H9 (cell line): ENCODE measurements at regions not wholly inside any gene's neighbourhood (a gene's known extent, or its start where the extent isn't known, plus 50 kb on each side); places are given as distances from the start of the nearest gene placed in this dataset.
A peak's percentile ranks its signal among the peaks of the same experiment; 100 is the strongest.

Source experiments
- DNase-seq: peaks from one replicate; pipeline ENCODE4 v3.0.0-alpha.2; 2017
- H2AFZ ChIP-seq: one replicate; pipeline ENCODE4 v1.6.1; 2013; ENCODE audit warnings: mild to moderate bottlenecking, low read length, control low read depth, moderate library complexity
- H2AK5ac ChIP-seq: 2 replicates; pipeline ENCODE4 v1.6.1; 2013; ENCODE audit warnings: low read length, control low read depth, mixed read lengths; ENCODE audit not compliant: insufficient read length
- H2BK120ac ChIP-seq: one replicate; pipeline ENCODE4 v1.6.1; 2013; ENCODE audit warnings: low read depth, mild to moderate bottlenecking, low read length, control low read depth, inconsistent platforms; ENCODE audit not compliant: poor library complexity, severe bottlenecking
- H2BK12ac ChIP-seq: 2 replicates; pipeline ENCODE4 v1.6.1; 2013; ENCODE audit warnings: low read length, control low read depth, mixed read lengths, low read depth; ENCODE audit not compliant: insufficient read length
- H2BK15ac ChIP-seq: 2 replicates; pipeline ENCODE4 v1.6.1; 2013; ENCODE audit warnings: low read depth, low read length, control low read depth
- H2BK20ac ChIP-seq: one replicate; pipeline ENCODE4 v1.6.1; 2013; ENCODE audit warnings: low read depth, mild to moderate bottlenecking, low read length, control low read depth, inconsistent platforms; ENCODE audit not compliant: poor library complexity, severe bottlenecking
- H2BK5ac ChIP-seq: 2 replicates; pipeline ENCODE4 v1.6.1; 2013; ENCODE audit warnings: low read length, control low read depth, mixed read lengths; ENCODE audit not compliant: insufficient read length
- H3K14ac ChIP-seq: 2 replicates; pipeline ENCODE4 v1.6.1; 2013; ENCODE audit warnings: low read length, control low read depth; ENCODE audit not compliant: insufficient read depth
- H3K18ac ChIP-seq: 2 replicates; pipeline ENCODE4 v1.6.1; 2013; ENCODE audit warnings: low read depth, mild to moderate bottlenecking, mixed read lengths, low read length, control low read depth; ENCODE audit not compliant: insufficient read length
- H3K23ac ChIP-seq: 2 replicates; pipeline ENCODE4 v1.6.1; 2013; ENCODE audit warnings: low read length, control low read depth, mixed read lengths, low read depth; ENCODE audit not compliant: insufficient read length
- H3K23me2 ChIP-seq: 2 replicates; pipeline ENCODE4 v1.6.1; 2013; ENCODE audit warnings: low read depth, mild to moderate bottlenecking, mixed read lengths, low read length, control low read depth; ENCODE audit not compliant: insufficient read length, poor library complexity, severe bottlenecking
- H3K27ac ChIP-seq: 2 replicates; pipeline ENCODE4 v1.5.1; 2013; ENCODE audit warnings: low read length, control low read depth, mixed read lengths, low read depth; ENCODE audit not compliant: insufficient read length
- H3K27me3 ChIP-seq: 2 replicates; pipeline ENCODE4 v1.6.1; 2013; ENCODE audit warnings: low read length, control low read depth, inconsistent platforms; ENCODE audit not compliant: insufficient read depth
- H3K4ac ChIP-seq: 2 replicates; pipeline ENCODE4 v1.6.1; 2013; ENCODE audit warnings: low read depth, mild to moderate bottlenecking, control low read depth, inconsistent platforms, low read length, moderate library complexity
- H3K4me1 ChIP-seq: 2 replicates; pipeline ENCODE4 v1.6.1; 2013; ENCODE audit warnings: low read length, control low read depth, inconsistent platforms; ENCODE audit not compliant: insufficient read depth
- H3K4me2 ChIP-seq: 2 replicates; pipeline ENCODE4 v1.6.1; 2013; ENCODE audit warnings: low read length, control low read depth, mixed read lengths; ENCODE audit not compliant: insufficient read length, insufficient read depth
- H3K56ac ChIP-seq: 2 replicates; pipeline ENCODE4 v1.6.1; 2013; ENCODE audit warnings: low read depth, mild to moderate bottlenecking, mixed read lengths, low read length, control low read depth; ENCODE audit not compliant: insufficient read length
- H3K79me1 ChIP-seq: 2 replicates; pipeline ENCODE4 v1.6.1; 2013; ENCODE audit warnings: low read depth, mild to moderate bottlenecking, moderate library complexity, low read length, control low read depth, inconsistent platforms; ENCODE audit not compliant: insufficient read depth, poor library complexity, severe bottlenecking
- H3K79me2 ChIP-seq: 2 replicates; pipeline ENCODE4 v1.6.1; 2013; ENCODE audit warnings: low read length, control low read depth, inconsistent platforms; ENCODE audit not compliant: insufficient read depth
- H3K9ac ChIP-seq: 2 replicates; pipeline ENCODE4 v1.6.1; 2013; ENCODE audit warnings: low read length, control low read depth, mixed read lengths; ENCODE audit not compliant: insufficient read length; ENCODE audit errors: extremely low read depth
- H3K9me3 ChIP-seq: one replicate; pipeline ENCODE4 v1.6.1; 2013; ENCODE audit warnings: low read depth, low read length, inconsistent platforms; ENCODE audit not compliant: control insufficient read depth
- H3T11ph ChIP-seq: one replicate; pipeline ENCODE4 v1.6.1; 2013; ENCODE audit warnings: mild to moderate bottlenecking, low read length, control low read depth, inconsistent platforms
- H4K20me1 ChIP-seq: one replicate; pipeline ENCODE4 v1.6.1; 2013; ENCODE audit not compliant: control insufficient read depth, insufficient read length, insufficient read depth
- H4K5ac ChIP-seq: 2 replicates; pipeline ENCODE4 v1.6.1; 2013; ENCODE audit warnings: low read depth, mild to moderate bottlenecking, mixed read lengths, low read length, control low read depth; ENCODE audit not compliant: insufficient read length
- H4K8ac ChIP-seq: replicated peaks from 2 replicates; pipeline ENCODE4 v1.6.1; 2013; ENCODE audit warnings: low read length, control low read depth, mixed read lengths, low read depth; ENCODE audit not compliant: insufficient read length
- H4K91ac ChIP-seq: 2 replicates; pipeline ENCODE4 v1.6.1; 2013; ENCODE audit warnings: low read depth, mild to moderate bottlenecking, moderate library complexity, mixed read lengths, low read length, control low read depth; ENCODE audit not compliant: insufficient read length
- H3K27ac Mint-ChIP-seq, 3 experiments: 2 replicates in 2 of 3; 3 replicates in 1 of 3; pipeline ENCODE4 v1.8.0; 2020 to 2021; ENCODE audit warnings: mixed read lengths in 3 of 3, mild to moderate bottlenecking in 1 of 3, moderate library complexity in 1 of 3
- H3K27me3 Mint-ChIP-seq: 2 replicates; pipeline ENCODE4 v1.8.0; 2021; ENCODE audit warnings: low read depth, mild to moderate bottlenecking, moderate library complexity, mixed read lengths
- H3K36me3 Mint-ChIP-seq, 3 experiments: 2 replicates in 2 of 3; 3 replicates in 1 of 3; pipeline ENCODE4 v1.8.0; 2020 to 2021; ENCODE audit warnings: low read depth in 3 of 3, mixed read lengths in 3 of 3; ENCODE audit not compliant: insufficient read depth in 1 of 3
- H3K4me1 Mint-ChIP-seq, 2 experiments: 2 replicates each; pipeline ENCODE4 v1.8.0; 2020; ENCODE audit warnings: mixed read lengths in 2 of 2
- H3K4me3 Mint-ChIP-seq, 2 experiments: 2 replicates in 1 of 2; 3 replicates in 1 of 2; pipeline ENCODE4 v1.8.0; 2020 to 2021; ENCODE audit warnings: mild to moderate bottlenecking in 2 of 2, mixed read lengths in 2 of 2, moderate library complexity in 1 of 2
- H3K9me3 Mint-ChIP-seq, 2 experiments: 2 replicates in 1 of 2; 3 replicates in 1 of 2; pipeline ENCODE4 v1.8.0; 2020; ENCODE audit warnings: mild to moderate bottlenecking in 2 of 2, mixed read lengths in 2 of 2, moderate library complexity in 1 of 2
- CTCF ChIP-seq: fragments of 200-600 bp; sonication (generic); conservative IDR thresholded peaks from 3 replicates; pipeline ENCODE4 v1.8.0; 2021; ENCODE audit warnings: antibody characterized with exemption, mild to moderate bottlenecking
- WGBS: extraction: QIAGEN DNeasy Blood & Tissue Kit; methylation state at CpG from one replicate; pipeline ENCODE4 v1.1.7; 2013; ENCODE audit warnings: missing lambda C conversion rate, low lambda C conversion rate, mixed read lengths; ENCODE audit not compliant: insufficient read length; ENCODE audit errors: extremely low coverage; 5-methylcytosine and 5-hydroxymethylcytosine counted together

GRCh38 chr18:75554644-75555185, 127.2 kb upstream of the SMIM21 start:
- Mint-ChIP-seq H3K4me3 (no peak overlapping the region), H3K36me3 (no peaks in the 10 kb centered on the region; a peak in 1 of 7 replicates), H3K4me1 (peaks cover 31 to 38% of the 10 kb centered on the region in 2 experiments), H3K27me3 (peaks cover 10% of the 10 kb centered on the region), H3K27ac (peak overlapping the region in 1 of 3 experiments; percentile 67; a peak in 1 of 7 replicates), H3K9me3 (no peaks in the 10 kb centered on the region)
- DNase-seq, result no peak
- no peaks in the 10 kb centered on the region for H3K23me2 ChIP-seq
- no peaks in the 10 kb centered on the region for H4K20me1 ChIP-seq
- no peak overlapping the region for H3T11ph ChIP-seq
- H3K4me2 ChIP-seq, result no peak overlapping the region
- no peak overlapping the region for H4K8ac ChIP-seq
- WGBS, result no CpG with 5 or more reads among the region's 2 CpGs
- no peaks in the 10 kb centered on the region for H3K27me3 ChIP-seq
- no peak overlapping the region for H2BK12ac ChIP-seq
- H3K27ac ChIP-seq, result no peak overlapping the region
- no peak overlapping the region for H3K23ac ChIP-seq
- H3K4me1 ChIP-seq, result peaks cover 2% of the 10 kb centered on the region; the same call in 1 of the 2 replicates
- no peak overlapping the region for H4K5ac ChIP-seq
- H4K91ac ChIP-seq, result no peak overlapping the region
- no peak overlapping the region for H2AFZ ChIP-seq
- no peak overlapping the region for H2BK5ac ChIP-seq
- no peak overlapping the region for H3K56ac ChIP-seq
- H3K9ac ChIP-seq, result no peak overlapping the region
- no peak overlapping the region for H2AK5ac ChIP-seq
- H3K79me1 ChIP-seq, result no peaks in the 10 kb centered on the region
- no peak overlapping the region for H3K18ac ChIP-seq
- no peak overlapping the region for H2BK20ac ChIP-seq
- H3K9me3 ChIP-seq, result no peaks in the 10 kb centered on the region
- no peaks in the 10 kb centered on the region for H3K79me2 ChIP-seq
- H2BK120ac ChIP-seq, result no peak overlapping the region
- no peak for TF ChIP-seq CTCF
- H2BK15ac ChIP-seq, result no peak overlapping the region
- H3K14ac ChIP-seq, result no peak overlapping the region
- H3K4ac ChIP-seq, result no peak overlapping the region
